PC-9 (cell line): ENCODE measurements at regions not wholly inside any gene's neighbourhood (a gene's known extent, or its start where the extent isn't known, plus 50 kb on each side); places are given as distances from the start of the nearest gene placed in this dataset.

Experiments used
- CTCF ChIP-seq: fragments of 200-600 bp; sonication (generic); conservative IDR thresholded peaks from 2 replicates; pipeline ENCODE4 v1.6.1; 2017; ENCODE audit warnings: mixed run types, antibody characterized with exemption, mild to moderate bottlenecking, moderate library complexity
- EZH2 ChIP-seq: fragments of 200-600 bp; sonication (generic); IDR thresholded peaks from 2 replicates; pipeline ENCODE4 v1.8.0; 2017; ENCODE audit warnings: antibody characterized with exemption, low read depth

GRCh38 chr22:48653929-48654328, 1173.7 kb downstream of the BRD1 start:
- TF ChIP-seq EZH2, result no peak
- no peak for TF ChIP-seq CTCF
